ENCODE measurements at regions not wholly inside any gene's neighbourhood (a gene's known extent, or its start where the extent isn't known, plus 50 kb on each side); places are given as distances from the start of the nearest gene placed in this dataset.

- TF ChIP-seq POLR2A (IDR thresholded peaks at IDR 0.05) (no peak), POLR2AphosphoS5 (IDR thresholded peaks at IDR 0.05) (no peak), CTCF (IDR thresholded peaks at IDR 0.05 in 8 of 11, conservative IDR thresholded peaks at IDR 0.05 in 3 of 11) (no peak)
- intact Hi-C loops (cut with DNase I; ENCODE audit: low total_unique reads): no loop called here
- 73 to 89% (median 82%) methylated on average over 16 to 18 of the region's 18 CpGs for WGBS, 5 donors
- Histone ChIP-seq H3K4me3 (no peak overlapping the region), H3K27me3 (replicated peaks in 1 of 7) (no peaks in the 10 kb centered on the region), H3K36me3 (no peaks in the 10 kb centered on the region), H3K27ac (no peak overlapping the region), H3K9me3 (no peaks in the 10 kb centered on the region), H3K4me1 (no peaks in the 10 kb centered on the region)
- no peak for DNase-seq
These were observed 53.7 kb upstream of the FABP6 start for GRCh38 chr5:160175438-160176218.

GRCh38 chr5:160174780-160175437 lies 54.4 kb upstream of the FABP6 start:
- no peaks in the 10 kb centered on the region for H3K27me3 ChIP-seq (replicated peaks in 1 of 7)
- H3K4me3 ChIP-seq: no peak overlapping the region
- no peak overlapping the region for H3K27ac ChIP-seq
- no peak for DNase-seq
- H3K4me1 ChIP-seq: no peaks in the 10 kb centered on the region
- TF ChIP-seq POLR2A (IDR thresholded peaks at IDR 0.05) (no peak), CTCF (IDR thresholded peaks at IDR 0.05 in 8 of 11, conservative IDR thresholded peaks at IDR 0.05 in 3 of 11) (no peak), POLR2AphosphoS5 (IDR thresholded peaks at IDR 0.05) (no peak)
- H3K9me3 ChIP-seq: no peaks in the 10 kb centered on the region
- intact Hi-C loops (cut with DNase I; ENCODE audit: low total_unique reads): no loop called here
- no peaks in the 10 kb centered on the region for H3K36me3 ChIP-seq
- 81 to 95% (median 83%) methylated on average over 4 of the region's 4 CpGs for WGBS, 5 donors

GRCh38 chr5:160174290-160174689 lies 55.0 kb upstream of the FABP6 start:
- H3K27me3 ChIP-seq (replicated peaks in 1 of 7): peaks cover 0 to 6% (median 0%) of the 10 kb centered on the region in 7 donors
- H3K9me3 ChIP-seq: no peaks in the 10 kb centered on the region
- H3K4me1 ChIP-seq: no peaks in the 10 kb centered on the region
- no peak for DNase-seq
- TF ChIP-seq POLR2AphosphoS5 (IDR thresholded peaks at IDR 0.05) (no peak), CTCF (IDR thresholded peaks at IDR 0.05 in 8 of 11, conservative IDR thresholded peaks at IDR 0.05 in 3 of 11) (no peak), POLR2A (IDR thresholded peaks at IDR 0.05) (no peak)
- WGBS, 5 donors: 79 to 92% (median 86%) methylated on average over 5 of the region's 5 CpGs
- H3K27ac ChIP-seq: no peak overlapping the region
- no peak overlapping the region for H3K4me3 ChIP-seq
- no peaks in the 10 kb centered on the region for H3K36me3 ChIP-seq
- intact Hi-C loops (cut with DNase I; ENCODE audit: low total_unique reads): no loop called here

- no peaks in the 10 kb centered on the region for H3K36me3 ChIP-seq
- H3K4me3 ChIP-seq: no peak overlapping the region
- peaks cover 0 to 2% (median 1%) of the 10 kb centered on the region in 6 donors for H3K4me1 ChIP-seq
- no peak for DNase-seq
- no peak overlapping the region for H3K27ac ChIP-seq
- intact Hi-C loops (cut with DNase I; ENCODE audit: low total_unique reads): no loop called here
- no peaks in the 10 kb centered on the region for H3K9me3 ChIP-seq
- H3K27me3 ChIP-seq (replicated peaks in 1 of 7): peaks cover 0 to 8% (median 0%) of the 10 kb centered on the region in 7 donors
- WGBS, 5 donors: 76 to 92% (median 82%) methylated on average over 2 of the region's 2 CpGs
- TF ChIP-seq POLR2AphosphoS5 (IDR thresholded peaks at IDR 0.05) (no peak), POLR2A (IDR thresholded peaks at IDR 0.05) (no peak), CTCF (IDR thresholded peaks at IDR 0.05 in 8 of 11, conservative IDR thresholded peaks at IDR 0.05 in 3 of 11) (no peak)
These were observed 52.4 kb upstream of the PWWP2A start for GRCh38 chr5:160171666-160172065.
